HepG2 (cell line): ENCODE measurements at regions not wholly inside any gene's neighbourhood (a gene's known extent, or its start where the extent isn't known, plus 50 kb on each side); places are given as distances from the start of the nearest gene placed in this dataset.

Experiments used
- BHLHE40 ChIP-seq: IDR thresholded peaks from 2 replicates; pipeline ENCODE4 v1.6.1; 2011; ENCODE audit warnings: low read length, improper control_type of control experiment
- CCDC6 ChIP-seq: sonication (generic); formaldehyde crosslinking; IDR thresholded peaks from 2 replicates; pipeline ENCODE4 v1.8.1; 2022; ENCODE audit warnings: mild to moderate bottlenecking, missing genetic modification reagents, moderate library complexity
- HCFC1 ChIP-seq: fragments of 150-350 bp; IDR thresholded peaks from 2 replicates; pipeline ENCODE4 v1.6.1; 2014; ENCODE audit warnings: low read depth, low read length
- HNRNPH1 ChIP-seq: fragments of 200-400 bp; formaldehyde crosslinking; optimal IDR thresholded peaks from 2 replicates; pipeline ENCODE3; 2017; ENCODE audit warnings: mild to moderate bottlenecking, low read depth, low read length
- KLF9 ChIP-seq: IDR thresholded peaks from 2 replicates; pipeline ENCODE4 v1.6.1; 2016; ENCODE audit warnings: low read depth
- REXO4 ChIP-seq: sonication (generic); formaldehyde crosslinking; IDR thresholded peaks from 2 replicates; pipeline ENCODE4 v1.8.0; 2022; ENCODE audit warnings: missing genetic modification reagents, mild to moderate bottlenecking, borderline replicate concordance
- SNAPC2 ChIP-seq: sonication (generic); formaldehyde crosslinking; IDR thresholded peaks from 2 replicates; pipeline ENCODE4 v1.8.1; 2022; ENCODE audit warnings: mild to moderate bottlenecking, missing genetic modification reagents
- ZIK1 ChIP-seq: sonication (generic); formaldehyde crosslinking; IDR thresholded peaks from 2 replicates; pipeline ENCODE4 v1.5.0; 2020; ENCODE audit warnings: mild to moderate bottlenecking, low read depth, missing genetic modification reagents, borderline replicate concordance
- ZNF75D ChIP-seq: sonication (generic); formaldehyde crosslinking; IDR thresholded peaks from 2 replicates; pipeline ENCODE4 v1.8.1; 2023; ENCODE audit warnings: missing genetic modification reagents, mild to moderate bottlenecking, borderline replicate concordance
- TF ChIP-seq, protein P1 (sequence below): sonication (generic); formaldehyde crosslinking; IDR thresholded peaks from 2 replicates; pipeline ENCODE4 v1.5.0; 2020; ENCODE audit warnings: mild to moderate bottlenecking, missing genetic modification reagents, borderline replicate concordance
- TF ChIP-seq, protein P2 (sequence below): sonication (generic); formaldehyde crosslinking; IDR thresholded peaks from 2 replicates; pipeline ENCODE4 v1.4.0; 2020; ENCODE audit warnings: mild to moderate bottlenecking, missing genetic modification reagents
- TF ChIP-seq, protein P3 (sequence below): sonication (generic); formaldehyde crosslinking; IDR thresholded peaks from 2 replicates; pipeline ENCODE4 v1.4.0; 2020; ENCODE audit warnings: missing genetic modification reagents, borderline replicate concordance

DNA sequence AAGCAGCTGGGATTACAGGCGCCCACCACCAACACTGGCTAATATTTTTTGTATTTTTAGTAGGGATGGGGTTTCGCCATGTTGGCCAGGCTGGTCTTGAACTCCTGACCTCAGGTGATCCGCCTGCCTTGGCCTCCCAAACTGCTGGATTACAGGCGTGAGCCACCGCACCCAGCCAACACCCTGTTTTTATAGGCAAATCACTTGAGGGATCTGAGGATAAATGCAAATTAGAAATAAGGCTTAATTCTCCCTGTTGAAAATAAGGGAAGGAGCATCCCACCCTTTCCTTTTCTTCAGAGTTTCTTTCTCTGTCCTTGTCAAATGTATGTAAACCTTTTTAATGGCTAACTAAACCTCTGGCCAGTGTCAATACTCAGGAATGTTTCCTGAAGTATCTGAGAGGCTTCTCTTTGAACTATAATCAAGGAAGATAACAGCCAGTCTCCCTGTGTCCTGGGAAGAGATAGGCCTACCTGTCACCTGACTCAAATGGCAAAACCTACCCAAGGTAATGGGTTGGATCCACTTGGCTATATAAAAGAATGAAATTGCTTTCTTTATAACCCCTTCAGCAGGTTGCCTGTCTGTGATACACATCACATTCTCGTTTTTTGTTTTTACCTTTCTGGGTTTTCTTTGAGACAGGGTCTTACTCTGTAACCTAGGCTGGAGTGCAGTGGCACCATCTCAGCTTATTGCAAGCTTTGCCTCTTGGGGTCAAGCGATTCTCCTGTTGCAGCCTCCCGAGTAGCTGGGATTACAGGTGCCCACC lies 64.5 kb upstream of the TNFAIP3 start (continued):
- TF ChIP-seq, protein P1, sequence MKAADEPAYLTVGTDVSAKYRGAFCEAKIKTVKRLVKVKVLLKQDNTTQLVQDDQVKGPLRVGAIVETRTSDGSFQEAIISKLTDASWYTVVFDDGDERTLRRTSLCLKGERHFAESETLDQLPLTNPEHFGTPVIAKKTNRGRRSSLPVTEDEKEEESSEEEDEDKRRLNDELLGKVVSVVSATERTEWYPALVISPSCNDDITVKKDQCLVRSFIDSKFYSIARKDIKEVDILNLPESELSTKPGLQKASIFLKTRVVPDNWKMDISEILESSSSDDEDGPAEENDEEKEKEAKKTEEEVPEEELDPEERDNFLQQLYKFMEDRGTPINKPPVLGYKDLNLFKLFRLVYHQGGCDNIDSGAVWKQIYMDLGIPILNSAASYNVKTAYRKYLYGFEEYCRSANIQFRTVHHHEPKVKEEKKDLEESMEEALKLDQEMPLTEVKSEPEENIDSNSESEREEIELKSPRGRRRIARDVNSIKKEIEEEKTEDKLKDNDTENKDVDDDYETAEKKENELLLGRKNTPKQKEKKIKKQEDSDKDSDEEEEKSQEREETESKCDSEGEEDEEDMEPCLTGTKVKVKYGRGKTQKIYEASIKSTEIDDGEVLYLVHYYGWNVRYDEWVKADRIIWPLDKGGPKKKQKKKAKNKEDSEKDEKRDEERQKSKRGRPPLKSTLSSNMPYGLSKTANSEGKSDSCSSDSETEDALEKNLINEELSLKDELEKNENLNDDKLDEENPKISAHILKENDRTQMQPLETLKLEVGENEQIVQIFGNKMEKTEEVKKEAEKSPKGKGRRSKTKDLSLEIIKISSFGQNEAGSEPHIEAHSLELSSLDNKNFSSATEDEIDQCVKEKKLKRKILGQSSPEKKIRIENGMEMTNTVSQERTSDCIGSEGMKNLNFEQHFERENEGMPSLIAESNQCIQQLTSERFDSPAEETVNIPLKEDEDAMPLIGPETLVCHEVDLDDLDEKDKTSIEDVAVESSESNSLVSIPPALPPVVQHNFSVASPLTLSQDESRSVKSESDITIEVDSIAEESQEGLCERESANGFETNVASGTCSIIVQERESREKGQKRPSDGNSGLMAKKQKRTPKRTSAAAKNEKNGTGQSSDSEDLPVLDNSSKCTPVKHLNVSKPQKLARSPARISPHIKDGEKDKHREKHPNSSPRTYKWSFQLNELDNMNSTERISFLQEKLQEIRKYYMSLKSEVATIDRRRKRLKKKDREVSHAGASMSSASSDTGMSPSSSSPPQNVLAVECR: no peak
- TF ChIP-seq CCDC6 (CRISPR knock-in tag) (no peak), BHLHE40 (no peak), REXO4 (no peak), HCFC1 (no peak), ZIK1 (CRISPR knock-in tag) (no peak), KLF9 (CRISPR knock-in tag) (no peak), ZNF75D (CRISPR knock-in tag) (no peak), HNRNPH1 (no peak), SNAPC2 (CRISPR knock-in tag) (no peak)
- TF ChIP-seq, protein P2, sequence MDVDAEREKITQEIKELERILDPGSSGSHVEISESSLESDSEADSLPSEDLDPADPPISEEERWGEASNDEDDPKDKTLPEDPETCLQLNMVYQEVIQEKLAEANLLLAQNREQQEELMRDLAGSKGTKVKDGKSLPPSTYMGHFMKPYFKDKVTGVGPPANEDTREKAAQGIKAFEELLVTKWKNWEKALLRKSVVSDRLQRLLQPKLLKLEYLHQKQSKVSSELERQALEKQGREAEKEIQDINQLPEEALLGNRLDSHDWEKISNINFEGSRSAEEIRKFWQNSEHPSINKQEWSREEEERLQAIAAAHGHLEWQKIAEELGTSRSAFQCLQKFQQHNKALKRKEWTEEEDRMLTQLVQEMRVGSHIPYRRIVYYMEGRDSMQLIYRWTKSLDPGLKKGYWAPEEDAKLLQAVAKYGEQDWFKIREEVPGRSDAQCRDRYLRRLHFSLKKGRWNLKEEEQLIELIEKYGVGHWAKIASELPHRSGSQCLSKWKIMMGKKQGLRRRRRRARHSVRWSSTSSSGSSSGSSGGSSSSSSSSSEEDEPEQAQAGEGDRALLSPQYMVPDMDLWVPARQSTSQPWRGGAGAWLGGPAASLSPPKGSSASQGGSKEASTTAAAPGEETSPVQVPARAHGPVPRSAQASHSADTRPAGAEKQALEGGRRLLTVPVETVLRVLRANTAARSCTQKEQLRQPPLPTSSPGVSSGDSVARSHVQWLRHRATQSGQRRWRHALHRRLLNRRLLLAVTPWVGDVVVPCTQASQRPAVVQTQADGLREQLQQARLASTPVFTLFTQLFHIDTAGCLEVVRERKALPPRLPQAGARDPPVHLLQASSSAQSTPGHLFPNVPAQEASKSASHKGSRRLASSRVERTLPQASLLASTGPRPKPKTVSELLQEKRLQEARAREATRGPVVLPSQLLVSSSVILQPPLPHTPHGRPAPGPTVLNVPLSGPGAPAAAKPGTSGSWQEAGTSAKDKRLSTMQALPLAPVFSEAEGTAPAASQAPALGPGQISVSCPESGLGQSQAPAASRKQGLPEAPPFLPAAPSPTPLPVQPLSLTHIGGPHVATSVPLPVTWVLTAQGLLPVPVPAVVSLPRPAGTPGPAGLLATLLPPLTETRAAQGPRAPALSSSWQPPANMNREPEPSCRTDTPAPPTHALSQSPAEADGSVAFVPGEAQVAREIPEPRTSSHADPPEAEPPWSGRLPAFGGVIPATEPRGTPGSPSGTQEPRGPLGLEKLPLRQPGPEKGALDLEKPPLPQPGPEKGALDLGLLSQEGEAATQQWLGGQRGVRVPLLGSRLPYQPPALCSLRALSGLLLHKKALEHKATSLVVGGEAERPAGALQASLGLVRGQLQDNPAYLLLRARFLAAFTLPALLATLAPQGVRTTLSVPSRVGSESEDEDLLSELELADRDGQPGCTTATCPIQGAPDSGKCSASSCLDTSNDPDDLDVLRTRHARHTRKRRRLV (CRISPR knock-in tag): 0 out of 2 replicates have a peak, but pooled peaks have one; percentile 37
- TF ChIP-seq, protein P3, sequence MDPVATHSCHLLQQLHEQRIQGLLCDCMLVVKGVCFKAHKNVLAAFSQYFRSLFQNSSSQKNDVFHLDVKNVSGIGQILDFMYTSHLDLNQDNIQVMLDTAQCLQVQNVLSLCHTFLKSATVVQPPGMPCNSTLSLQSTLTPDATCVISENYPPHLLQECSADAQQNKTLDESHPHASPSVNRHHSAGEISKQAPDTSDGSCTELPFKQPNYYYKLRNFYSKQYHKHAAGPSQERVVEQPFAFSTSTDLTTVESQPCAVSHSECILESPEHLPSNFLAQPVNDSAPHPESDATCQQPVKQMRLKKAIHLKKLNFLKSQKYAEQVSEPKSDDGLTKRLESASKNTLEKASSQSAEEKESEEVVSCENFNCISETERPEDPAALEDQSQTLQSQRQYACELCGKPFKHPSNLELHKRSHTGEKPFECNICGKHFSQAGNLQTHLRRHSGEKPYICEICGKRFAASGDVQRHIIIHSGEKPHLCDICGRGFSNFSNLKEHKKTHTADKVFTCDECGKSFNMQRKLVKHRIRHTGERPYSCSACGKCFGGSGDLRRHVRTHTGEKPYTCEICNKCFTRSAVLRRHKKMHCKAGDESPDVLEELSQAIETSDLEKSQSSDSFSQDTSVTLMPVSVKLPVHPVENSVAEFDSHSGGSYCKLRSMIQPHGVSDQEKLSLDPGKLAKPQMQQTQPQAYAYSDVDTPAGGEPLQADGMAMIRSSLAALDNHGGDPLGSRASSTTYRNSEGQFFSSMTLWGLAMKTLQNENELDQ: no peak
